ENCODE measurements at regions not wholly inside any gene's neighbourhood (a gene's known extent, or its start where the extent isn't known, plus 50 kb on each side); places are given as distances from the start of the nearest gene placed in this dataset.

DNA sequence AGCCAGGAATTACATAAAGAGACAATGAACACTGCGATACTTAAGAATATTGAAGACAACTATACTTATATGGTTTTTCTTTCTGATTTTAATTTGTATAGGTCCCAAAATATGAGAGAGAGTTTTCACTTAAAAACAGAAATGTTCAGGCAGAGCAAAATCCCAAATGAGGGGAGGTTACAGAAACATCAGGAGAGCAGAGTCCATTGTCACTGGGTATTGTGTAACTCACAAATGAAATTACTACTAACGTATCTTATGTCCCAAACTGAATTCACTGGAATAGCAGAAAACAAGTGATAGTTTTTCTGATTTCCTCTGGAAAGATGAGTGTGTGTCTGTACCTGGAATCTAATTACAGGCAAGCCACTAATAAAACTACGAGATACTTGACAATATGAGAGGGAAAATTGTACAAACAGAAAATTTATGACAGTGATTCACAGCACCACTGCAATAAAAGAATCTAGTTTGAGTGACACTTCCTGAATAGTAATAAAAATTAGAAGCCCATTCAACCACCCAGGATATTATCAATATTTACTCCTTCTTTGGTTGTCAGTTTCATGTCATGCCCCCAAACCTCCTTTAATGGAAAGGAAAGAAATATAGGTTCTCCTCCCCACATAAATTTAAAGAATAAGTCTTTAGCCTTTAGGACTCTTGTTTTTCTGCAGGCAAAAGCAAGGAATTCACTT, 522.6 kb downstream of the ADGRL2 start:
- DNase-seq: no peak

DNA sequence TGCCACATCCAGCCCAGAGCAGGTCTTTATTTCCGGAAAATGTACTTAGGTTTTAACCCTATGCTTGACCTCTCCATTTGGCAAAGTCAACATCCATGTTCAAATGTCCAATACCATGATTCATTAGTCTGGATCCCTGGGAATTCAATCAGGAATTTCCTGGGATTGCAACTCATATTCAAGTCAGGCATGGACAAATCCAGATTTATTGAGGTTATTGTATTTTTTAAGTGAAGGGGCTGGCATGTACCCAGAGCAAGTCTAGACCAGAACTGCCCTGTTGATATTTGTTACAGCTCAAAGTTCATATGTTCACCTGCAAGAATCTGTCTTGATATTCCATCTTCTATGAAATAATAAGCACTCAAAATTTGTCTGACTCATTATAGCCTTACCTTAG, 521.1 kb downstream of the ADGRL2 start:
- no peak for DNase-seq

DNA sequence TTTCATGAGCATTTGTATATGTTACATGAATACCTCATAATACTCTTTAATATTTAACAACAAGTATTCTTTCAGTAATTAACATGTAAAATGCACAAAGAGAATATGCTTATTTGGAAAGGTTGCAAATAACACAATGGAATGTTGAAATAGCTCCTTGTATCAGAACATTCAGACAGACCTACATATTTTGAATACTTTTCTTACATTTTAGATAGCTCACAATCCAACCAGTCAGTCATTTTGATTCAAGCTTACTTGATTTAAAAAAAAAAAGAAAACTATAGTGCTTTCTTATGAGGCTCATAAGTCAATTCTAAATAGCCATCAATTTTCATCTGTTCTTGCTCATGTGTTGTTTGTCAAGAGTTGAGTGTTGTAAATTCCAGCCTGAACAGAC, 518.8 kb downstream of the ADGRL2 start:
- no peak for DNase-seq

DNA sequence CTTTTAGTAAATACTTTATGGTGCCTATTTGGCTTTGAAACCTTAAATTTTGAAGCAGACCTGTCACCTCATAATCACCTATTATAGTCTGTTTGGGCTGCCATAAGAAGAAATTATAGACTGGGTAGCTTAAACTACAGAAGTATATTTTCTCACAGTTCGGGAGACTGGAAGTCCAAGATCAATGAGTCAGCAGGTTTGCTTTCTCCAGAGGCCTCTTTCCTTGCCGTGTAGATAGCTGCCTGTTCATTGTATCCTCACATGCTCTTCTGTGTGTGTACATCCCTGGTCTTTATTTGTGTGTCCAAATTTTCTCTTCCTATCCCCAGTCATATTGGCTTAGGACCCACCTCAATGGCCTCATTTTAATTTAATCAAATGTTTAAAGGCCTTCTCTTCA, 518.2 kb downstream of the ADGRL2 start:
- no peak for DNase-seq

DNA sequence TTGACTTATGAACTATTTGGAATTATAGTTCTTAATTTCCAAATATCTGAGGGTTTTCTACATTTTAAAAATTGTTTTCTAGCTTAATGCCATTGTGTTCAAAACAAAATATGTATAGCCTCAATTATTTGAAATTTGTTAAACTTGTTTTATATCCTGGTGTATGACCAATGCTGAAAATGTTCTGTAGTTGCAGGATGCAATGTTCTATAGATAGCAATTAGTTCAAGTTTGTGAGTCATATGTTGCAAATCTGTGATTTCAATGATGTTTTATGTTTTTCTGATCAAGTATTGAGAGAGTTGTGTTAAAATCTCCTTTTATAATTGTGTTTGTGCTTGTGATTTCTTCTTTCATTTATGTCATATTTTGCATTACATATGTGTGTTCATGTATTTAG, 517.5 kb downstream of the ADGRL2 start:
- no peak for DNase-seq

DNA sequence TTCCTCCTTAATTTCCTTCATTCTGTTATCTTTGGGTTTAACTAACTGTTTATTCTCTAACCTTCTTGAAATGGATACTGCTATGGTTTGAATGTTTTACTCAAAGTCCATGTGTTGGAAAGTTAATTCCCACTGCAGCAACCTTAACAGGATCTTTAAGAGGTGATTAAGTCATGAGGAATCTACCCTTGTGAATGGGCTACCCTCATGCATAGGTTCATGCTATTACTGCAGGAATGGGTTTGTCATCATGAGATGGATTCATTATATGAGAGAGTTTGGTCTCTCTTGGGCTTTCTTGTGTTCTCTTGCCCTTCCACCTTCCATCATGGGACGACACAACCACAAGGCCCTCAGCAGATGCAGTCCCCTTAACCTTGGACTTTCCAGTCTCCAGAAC, 516.9 kb downstream of the ADGRL2 start:
- DNase-seq: no peak

DNA sequence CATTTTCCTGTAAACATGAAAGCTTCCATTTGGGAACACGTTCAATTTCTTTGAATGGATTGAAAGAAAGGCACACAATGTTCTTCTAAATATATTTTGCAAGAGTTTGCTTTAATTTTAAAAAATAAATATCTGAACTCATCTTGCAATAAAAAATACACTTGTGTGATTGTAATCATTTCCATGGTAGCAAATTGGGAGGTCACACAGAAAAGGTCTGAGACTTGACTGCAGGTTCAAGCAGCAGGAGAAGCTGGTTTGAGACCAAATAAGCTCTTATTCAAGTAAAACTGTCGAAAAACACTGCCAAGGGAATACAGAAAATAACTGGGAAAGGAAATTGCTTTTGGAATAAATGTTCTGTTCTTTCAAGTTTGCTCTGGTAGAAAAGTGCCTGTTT, 498.9 kb downstream of the ADGRL2 start:
- peak in 1 of 58 donors; percentile 10 for DNase-seq

DNA sequence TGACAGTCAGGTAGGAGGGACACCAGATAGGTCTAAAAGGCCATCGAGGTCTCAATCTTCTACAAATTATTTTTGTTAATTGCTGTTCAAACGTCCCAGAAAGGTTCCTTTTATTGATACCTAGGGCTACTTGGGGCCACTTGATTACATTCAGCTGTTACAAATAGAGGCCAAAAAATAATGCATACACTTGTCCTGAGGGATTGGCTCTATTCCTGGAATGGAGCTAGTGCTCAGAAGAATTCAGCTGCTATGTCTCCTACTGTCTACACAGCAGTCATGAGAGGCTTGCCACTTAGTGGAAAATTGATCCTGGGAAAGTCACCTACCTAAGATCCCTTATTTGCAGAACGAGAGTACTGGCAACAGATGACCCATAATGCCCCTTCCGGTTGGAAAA, 498.3 kb downstream of the ADGRL2 start:
- DNase-seq: no peak

DNA sequence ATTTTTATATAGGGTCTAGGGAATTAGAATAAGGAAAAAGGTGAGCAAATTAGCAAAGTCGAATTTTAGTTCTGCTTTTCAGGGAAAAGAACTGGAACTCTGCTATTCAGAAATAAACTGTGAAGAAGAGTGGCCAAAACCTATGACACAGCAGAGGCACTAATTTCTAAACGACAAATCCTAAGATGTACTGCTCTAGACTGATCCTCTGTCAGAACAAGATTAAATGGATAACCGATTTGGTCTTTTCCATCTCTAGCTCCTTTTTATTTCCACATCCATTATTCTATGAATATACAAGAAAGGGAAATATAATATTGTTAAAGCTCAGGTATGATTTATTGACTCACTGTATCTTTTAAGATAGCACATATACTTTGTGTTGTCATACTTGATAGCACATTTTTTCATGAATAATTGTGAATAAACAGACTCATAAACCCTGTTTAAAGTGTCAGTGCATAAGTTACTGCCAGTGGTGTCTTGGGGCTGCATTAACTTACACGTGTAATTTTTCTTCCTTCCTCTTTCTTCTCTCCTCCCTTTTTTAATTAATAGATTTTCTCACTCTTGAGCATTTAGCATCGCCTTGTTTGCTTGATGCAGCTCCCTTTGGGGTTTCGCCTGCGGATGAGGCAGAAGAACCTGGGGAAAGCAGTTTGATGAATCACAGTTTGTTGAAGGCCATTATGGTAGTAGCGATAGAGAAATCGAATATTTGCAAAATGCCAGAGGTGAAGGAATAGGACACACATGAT, 496.6 kb downstream of the ADGRL2 start:
- no peak for DNase-seq

DNA sequence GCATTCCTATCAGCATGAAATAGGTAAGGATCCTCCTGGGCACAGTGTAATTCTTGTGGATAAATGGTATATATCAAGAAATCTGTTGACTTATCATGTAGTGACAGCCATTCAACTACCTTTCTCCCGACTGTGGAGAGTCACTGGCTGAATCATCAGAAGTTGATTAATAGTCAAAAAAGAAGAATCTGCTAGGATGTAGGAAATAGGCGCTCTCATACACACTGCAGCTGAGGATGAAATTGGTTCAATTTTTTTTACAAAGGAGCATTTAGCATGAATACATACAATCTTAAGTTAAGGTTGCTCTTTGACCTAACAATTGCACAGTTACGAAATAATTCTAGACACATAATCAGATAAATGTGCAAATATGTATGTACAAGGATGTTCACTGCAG, 486.8 kb downstream of the ADGRL2 start:
- no peak for DNase-seq

DNA sequence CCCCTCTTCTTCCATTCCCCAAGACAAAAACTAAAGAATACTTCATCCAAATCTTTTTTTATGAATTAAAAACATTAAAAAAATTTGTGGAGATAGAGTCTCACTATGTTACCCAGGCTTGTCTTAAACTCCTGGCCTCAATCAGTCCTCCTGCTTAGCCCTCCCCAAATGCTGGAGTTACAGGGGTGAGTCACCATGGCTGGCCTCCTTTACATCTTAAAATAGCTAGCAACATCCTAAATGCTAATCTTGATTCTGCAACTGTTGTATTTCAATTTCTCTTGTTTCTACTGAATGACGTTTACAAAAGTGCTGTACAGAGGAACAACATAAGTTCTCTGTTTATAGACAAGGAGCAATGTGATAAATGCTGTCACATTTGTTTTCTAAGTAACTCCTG, 483.5 kb downstream of the ADGRL2 start:
- no peak for DNase-seq

DNA sequence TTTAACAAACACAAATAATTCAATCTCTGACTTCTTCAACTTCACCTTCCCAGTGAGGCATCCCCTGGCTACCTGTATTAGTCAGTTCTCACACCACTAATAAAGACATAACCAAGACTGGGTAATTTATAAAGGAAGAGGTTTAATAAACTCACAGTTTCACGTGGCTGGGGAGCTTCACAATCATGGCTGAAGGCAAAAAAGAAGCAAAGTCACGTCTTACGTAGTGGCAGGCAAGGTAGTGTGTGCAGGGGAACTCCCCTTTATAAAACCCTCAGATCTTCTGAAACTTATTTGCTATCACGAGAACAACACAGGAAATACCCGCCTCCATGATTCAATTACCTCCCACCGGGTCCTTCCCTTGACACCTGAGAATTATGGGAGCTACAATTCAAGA, 478.5 kb downstream of the ADGRL2 start:
- DNase-seq: no peak

DNA sequence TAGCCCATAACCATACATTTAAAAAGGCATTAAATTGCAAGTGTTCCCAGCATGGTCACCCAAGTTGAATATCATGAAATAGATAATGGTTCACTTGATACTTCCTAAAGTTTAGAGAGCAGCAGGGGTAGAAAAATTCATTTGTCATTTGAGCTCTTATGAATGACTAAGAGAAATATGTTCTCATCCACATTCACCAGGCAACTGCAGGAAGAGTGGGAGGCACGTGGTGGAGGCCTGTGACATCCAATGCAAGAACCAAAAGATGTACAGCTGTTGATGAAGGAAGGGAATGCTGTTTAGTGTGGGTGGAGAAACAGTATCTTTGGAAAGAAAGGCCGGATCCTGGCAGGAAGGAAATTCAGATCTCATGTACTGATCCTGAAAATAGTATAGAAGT, 473.1 kb downstream of the ADGRL2 start:
- peak in 16 of 58 donors; percentile 1 to 73 (median 10) for DNase-seq

DNA sequence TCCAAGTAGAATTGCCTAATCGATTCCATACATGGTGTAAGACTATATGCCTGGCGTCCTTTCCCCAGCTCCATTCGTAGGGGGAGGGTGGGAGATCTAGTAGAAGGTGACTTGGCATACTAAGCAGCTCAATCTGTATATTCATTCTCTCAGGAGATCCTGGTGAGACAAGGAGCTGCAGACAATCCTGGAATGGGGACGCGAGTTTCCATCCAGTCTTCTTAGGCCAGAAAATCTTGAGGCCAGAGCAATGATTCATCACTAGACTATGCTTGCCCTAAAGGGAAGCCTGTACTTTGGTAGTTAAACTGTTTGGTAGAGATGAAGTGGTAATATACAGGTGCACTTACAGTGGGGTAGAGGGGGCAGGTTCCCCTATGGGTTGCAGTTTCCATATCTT, 468.7 kb downstream of the ADGRL2 start:
- no peak for DNase-seq

DNA sequence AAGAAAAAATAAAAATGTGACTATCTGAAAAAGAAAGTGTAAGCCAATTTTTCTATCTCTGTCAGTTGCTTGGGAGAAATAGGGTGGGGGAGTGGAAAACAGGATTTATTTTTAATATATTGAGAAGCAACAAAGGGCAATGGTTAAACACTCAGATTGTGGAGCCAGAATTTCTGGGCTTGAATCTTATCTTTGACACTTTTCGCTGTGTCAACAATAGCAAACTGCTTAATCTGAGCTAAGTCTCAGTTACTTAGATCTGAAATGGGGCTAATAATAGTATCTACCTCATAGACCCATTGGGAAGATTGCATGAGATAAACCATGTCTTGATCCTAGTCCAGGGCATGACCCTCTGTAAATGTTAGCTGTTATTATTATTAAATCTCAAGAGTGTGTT, 468.1 kb downstream of the ADGRL2 start:
- DNase-seq: no peak

DNA sequence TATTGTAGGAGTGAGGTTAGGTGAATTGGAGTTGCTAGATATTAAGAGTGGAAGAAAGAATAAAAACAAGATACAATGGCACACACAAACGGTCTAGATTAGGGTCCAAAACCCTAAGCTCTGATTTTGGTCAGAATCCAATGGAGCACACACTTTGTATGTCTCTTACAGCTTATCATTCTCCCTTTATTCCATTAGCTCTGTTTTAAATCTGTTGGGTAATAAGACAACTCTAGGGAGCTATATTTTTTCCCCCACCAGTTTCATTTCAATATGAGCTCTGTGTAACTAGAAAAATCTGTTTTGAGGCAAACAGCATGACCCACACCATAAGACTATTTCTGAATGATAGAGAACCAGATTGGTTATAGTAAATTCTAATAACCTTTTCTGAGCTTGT, 465.6 kb downstream of the ADGRL2 start:
- DNase-seq: no peak

DNA sequence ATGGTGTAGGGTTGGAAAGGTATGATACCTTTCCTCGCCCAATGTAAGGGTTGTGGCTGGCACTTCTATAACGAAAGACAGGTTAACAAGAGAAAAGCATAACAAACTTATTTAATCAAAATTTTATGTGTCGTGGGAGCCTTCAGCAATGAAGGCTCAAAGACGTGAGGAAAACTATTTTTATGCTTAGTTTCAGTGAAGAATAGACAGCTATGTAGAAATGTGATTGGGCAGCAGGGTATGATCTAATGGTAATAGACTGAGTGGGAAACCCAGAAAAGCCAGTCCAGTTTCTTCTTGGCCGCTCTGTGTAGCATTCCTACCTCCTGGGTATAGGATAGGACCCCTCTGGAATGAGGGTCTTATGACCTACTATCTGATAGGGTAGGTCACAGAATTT, 464.7 kb downstream of the ADGRL2 start:
- no peak for DNase-seq

DNA sequence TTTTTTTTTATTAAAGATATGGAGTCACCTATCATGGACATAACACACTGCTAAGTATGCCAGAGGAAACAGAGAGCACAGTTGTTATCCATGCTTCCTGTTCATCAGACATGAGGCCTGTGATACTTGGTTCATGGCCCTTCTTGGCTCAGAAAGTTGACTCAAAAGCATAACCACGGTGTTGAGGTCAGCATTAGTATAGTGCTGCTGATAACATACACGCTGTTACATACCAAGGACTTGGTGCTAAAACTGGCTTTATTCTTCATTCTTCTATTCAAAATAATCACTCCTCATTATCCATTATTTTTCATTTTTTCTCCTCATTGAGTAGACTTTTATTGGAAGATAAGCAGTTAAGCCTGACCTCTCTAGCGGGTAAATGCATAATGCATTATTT, 464.1 kb downstream of the ADGRL2 start:
- DNase-seq: no peak

DNA sequence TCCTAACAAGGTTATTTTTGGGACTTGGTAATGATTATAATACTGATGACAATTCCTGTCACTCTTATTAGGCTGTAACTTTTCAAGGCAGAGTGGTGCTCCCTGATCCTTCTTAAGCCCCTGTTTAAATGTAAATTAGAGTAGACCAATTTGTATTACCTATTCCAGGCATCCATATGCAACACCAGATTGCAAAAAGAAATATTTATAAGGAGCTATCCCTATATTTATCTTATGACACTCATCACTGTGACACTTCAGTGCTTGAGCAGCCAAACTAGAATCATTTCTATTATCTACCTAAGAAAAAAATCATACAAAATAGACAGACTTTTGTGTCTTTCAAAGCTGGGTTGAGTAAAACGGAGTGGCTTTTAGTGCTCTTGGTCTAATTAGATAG, 462.7 kb downstream of the ADGRL2 start:
- no peak for DNase-seq

DNA sequence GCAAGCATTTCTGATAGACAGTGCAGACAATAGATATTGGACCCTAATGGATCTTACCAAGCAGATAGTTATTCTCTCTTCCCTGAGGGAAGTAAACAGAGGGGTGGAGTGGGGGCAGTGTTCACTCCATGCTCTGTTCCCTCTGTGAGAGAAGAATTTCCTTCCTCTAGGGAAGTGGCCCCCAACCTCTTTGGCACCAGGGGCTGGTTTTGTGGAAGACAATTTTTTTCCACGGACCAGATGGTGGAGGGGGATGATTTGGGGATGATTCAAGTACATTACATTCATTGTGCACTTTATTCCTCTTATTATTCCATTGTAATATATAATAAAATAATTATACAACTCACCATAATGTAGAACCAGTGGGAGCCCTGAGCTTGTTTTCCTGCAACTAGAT, 459.9 kb downstream of the ADGRL2 start:
- no peak for DNase-seq

DNA sequence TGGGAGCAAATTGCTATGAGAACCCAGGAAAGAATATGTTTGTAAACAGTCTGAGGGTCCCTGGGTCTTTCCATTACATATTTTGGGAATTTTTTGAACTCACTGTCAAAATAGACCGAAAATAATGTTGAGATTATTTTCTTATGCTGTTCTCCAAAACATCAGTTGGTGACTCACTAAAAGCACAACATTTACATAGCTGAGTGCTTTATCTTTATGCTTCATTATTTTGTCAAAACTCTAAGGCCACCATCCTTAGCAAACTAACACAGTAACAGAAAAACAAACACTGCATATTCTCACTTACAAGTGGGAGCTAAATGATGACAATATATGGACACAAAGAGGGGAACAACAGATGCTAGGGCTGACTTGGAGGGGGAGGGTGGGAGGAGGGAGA, 459.3 kb downstream of the ADGRL2 start:
- DNase-seq: no peak

DNA sequence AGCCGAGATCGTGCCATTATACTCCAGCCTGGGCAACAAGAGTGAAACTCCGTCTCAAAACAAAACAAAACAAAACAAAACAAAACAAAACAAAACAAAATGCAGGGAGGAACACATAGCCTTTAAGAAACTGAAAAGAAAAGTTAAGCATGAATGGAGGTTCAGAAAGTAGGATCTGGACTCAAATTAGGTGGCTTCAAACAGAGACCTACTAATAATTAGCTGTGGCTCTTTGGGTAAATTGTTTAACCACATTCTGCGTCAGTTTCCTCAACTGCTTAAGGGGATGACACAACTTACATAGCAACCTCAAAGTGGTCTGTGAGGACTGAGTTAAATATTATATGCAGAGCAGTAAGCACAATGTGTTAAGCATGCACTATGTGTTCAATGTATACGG, 458.2 kb downstream of the ADGRL2 start:
- no peak for DNase-seq

DNA sequence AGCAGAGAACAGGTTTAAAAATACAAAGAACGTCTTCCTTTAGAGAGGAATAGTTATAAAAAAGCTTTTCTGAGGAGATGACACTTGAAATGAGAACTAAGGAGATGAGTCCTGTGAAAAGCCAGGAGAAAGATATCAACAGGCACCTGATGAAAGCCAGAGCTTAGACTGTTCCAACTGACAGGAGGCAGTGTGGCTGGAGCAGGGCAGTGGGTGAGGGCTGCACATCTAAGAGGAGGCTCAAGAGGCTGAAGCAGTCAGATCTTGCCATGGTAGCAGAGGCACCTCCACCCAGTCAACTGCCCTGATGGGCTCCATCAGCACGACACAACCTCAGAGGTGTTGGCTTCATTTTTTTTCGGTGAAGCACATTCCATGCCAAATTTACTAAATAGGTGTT, 445.3 kb downstream of the ADGRL2 start:
- DNase-seq: no peak
